K562 (cell line): ENCODE measurements at regions not wholly inside any gene's neighbourhood (a gene's known extent, or its start where the extent isn't known, plus 50 kb on each side); places are given as distances from the start of the nearest gene placed in this dataset.

Experiments used
- ATAC-seq: fragments of 200-7000 bp; cut with Tn5 transposase; 3 replicates; pipeline ENCODE4 v1.9.1; 2020; ENCODE audit warnings: moderate library complexity
- BruUV-seq: library from RNA; stranded (reverse); fragments of 400-500 nt; replicated peaks from 2 replicates; lab custom pipeline; 2021; lab: Mats Ljungman, UMichigan
- CTCF ChIA-PET: fragments of 300-600 bp; formaldehyde crosslinking; extraction: SDS; loops from one replicate; lab custom pipeline; 2021; ENCODE audit warnings: low intra/inter-chr PET ratio; lab: Yijun Ruan, JAX
- POLR2A ChIA-PET: fragments of 300-600, 350-650 bp; sonication (Branson Sonifier 250); formaldehyde crosslinking; extraction: SDS; loops from one replicate; lab custom pipeline; 2021; ENCODE audit warnings: antibody characterized with exemption, inconsistent platforms; lab: Yijun Ruan, JAX
- DNase-seq, 4 experiments: peaks; one replicate each; pipeline versions ENCODE4 v3.0.0 to v3.0.0-alpha.2; 2011 to 2018; ENCODE audit warnings: low spot score in 3 of 4, mixed read lengths in 3 of 4; ENCODE audit errors: extremely low read depth in 1 of 4
- FAIRE-seq: peaks from 2 replicates; lab custom pipeline; 2011; peaks lifted over from hg19 to GRCh38; lab: Jason Lieb, UNC
- H2AFZ ChIP-seq: 2 replicates; pipeline ENCODE4 v1.6.0; 2011; ENCODE audit warnings: low read depth, low read length, control low read depth, inconsistent platforms
- H3K27ac ChIP-seq: fragments of 200-600 bp; 3 replicates; pipeline ENCODE4 v1.8.0; 2011; ENCODE audit warnings: low read depth, mild to moderate bottlenecking, control low read depth, inconsistent platforms, low read length, moderate library complexity, mixed read lengths; ENCODE audit errors: extremely low read depth
- H3K27me3 ChIP-seq, 2 experiments: fragments of 300-600 bp in 1 of 2; 2 replicates in 1 of 2; 3 replicates in 1 of 2; pipeline versions ENCODE4 v1.6.0 to v1.8.0; 2011; ENCODE audit warnings: inconsistent platforms in 2 of 2, low read length in 2 of 2, mild to moderate bottlenecking in 1 of 2, mixed read lengths in 1 of 2, moderate library complexity in 1 of 2; ENCODE audit not compliant: control insufficient read depth in 2 of 2, insufficient read depth in 2 of 2
- H3K36me3 ChIP-seq: fragments of 300-600 bp; 3 replicates; pipeline ENCODE4 v1.8.0; 2011; ENCODE audit warnings: mild to moderate bottlenecking, low read length, inconsistent platforms; ENCODE audit not compliant: control insufficient read depth, insufficient read depth
- H3K4me1 ChIP-seq, 2 experiments: fragments of 200-600 bp in 1 of 2; replicated peaks in 1 of 2; 2 replicates in 1 of 2; 3 replicates in 1 of 2; pipeline versions ENCODE4 v1.5.1 to v1.8.0; 2011; ENCODE audit warnings: inconsistent platforms in 2 of 2, low read length in 2 of 2, mild to moderate bottlenecking in 1 of 2, mixed read lengths in 1 of 2, moderate library complexity in 1 of 2; ENCODE audit not compliant: control insufficient read depth in 2 of 2, insufficient read depth in 2 of 2
- H3K4me2 ChIP-seq: 2 replicates; pipeline ENCODE4 v1.6.1; 2011; ENCODE audit warnings: low read length, control low read depth, inconsistent platforms, mixed read lengths; ENCODE audit not compliant: insufficient read depth
- H3K4me3 ChIP-seq: fragments of 200-600 bp; sonication (generic), shearing (Covaris generic); 2 replicates; pipeline ENCODE4 v1.5.1; 2016; ENCODE audit warnings: control low read depth, inconsistent platforms
- H3K79me2 ChIP-seq: fragments of 200-600 bp; 3 replicates; pipeline ENCODE4 v1.8.0; 2011; ENCODE audit warnings: low read length, inconsistent platforms; ENCODE audit not compliant: control insufficient read depth, insufficient read depth
- H3K9ac ChIP-seq, 2 experiments: 2 replicates each; pipeline versions ENCODE4 v1.6.0 to v1.6.1; 2011; ENCODE audit warnings: low read depth in 2 of 2, low read length in 2 of 2, control low read depth in 1 of 2, inconsistent platforms in 1 of 2, mild to moderate bottlenecking in 1 of 2, mixed read lengths in 1 of 2; ENCODE audit not compliant: insufficient read depth in 1 of 2
- H3K9me1 ChIP-seq: one replicate; pipeline ENCODE4 v1.6.0; 2011; ENCODE audit warnings: inconsistent platforms, mild to moderate bottlenecking, low read length, moderate library complexity; ENCODE audit not compliant: control insufficient read depth, insufficient read depth
- H3K9me3 ChIP-seq: replicated peaks from 2 replicates; pipeline ENCODE4 v1.5.1; 2011; ENCODE audit warnings: low read depth, low read length, inconsistent platforms; ENCODE audit not compliant: control insufficient read depth, insufficient read depth
- H4K20me1 ChIP-seq: replicated peaks from 2 replicates; pipeline ENCODE4 v1.6.1; 2011; ENCODE audit warnings: low read length, inconsistent platforms, mixed read lengths; ENCODE audit not compliant: control insufficient read depth, insufficient read depth
- AFF1 ChIP-seq, 2 experiments: fragments of 450-650 bp; IDR thresholded peaks; 2 replicates each; pipeline ENCODE4 v1.6.1; 2018; ENCODE audit warnings: mild to moderate bottlenecking in 2 of 2, low read depth in 1 of 2; ENCODE audit not compliant: partially characterized antibody in 2 of 2
- CREB1 ChIP-seq, 2 experiments: sonication (generic) in 1 of 2; formaldehyde crosslinking in 1 of 2; IDR thresholded peaks; 2 replicates each; pipeline versions ENCODE4 v1.6.1 to v1.8.0; 2012 to 2022; ENCODE audit warnings: inconsistent platforms in 1 of 2, mild to moderate bottlenecking in 1 of 2, missing genetic modification reagents in 1 of 2, moderate library complexity in 1 of 2
- EZH2 ChIP-seq: IDR thresholded peaks from 2 replicates; pipeline ENCODE4 v1.6.1; 2012; ENCODE audit warnings: low read depth, mild to moderate bottlenecking, inconsistent platforms, low read length, borderline replicate concordance
- FIP1L1 ChIP-seq: fragments of 200-400 bp; formaldehyde crosslinking; IDR thresholded peaks from 2 replicates; pipeline ENCODE4 v1.6.1; 2018; ENCODE audit warnings: mild to moderate bottlenecking, low read depth, low read length; ENCODE audit not compliant: poor library complexity, severe bottlenecking
- HBP1 ChIP-seq: fragments of 450-650 bp; formaldehyde crosslinking; IDR thresholded peaks from 2 replicates; pipeline ENCODE4 v1.4.0; 2022; ENCODE audit warnings: missing genetic modification characterization
- HDGF ChIP-seq: fragments of 450-650 bp; IDR thresholded peaks from 2 replicates; pipeline ENCODE4 v1.6.1; 2016
- HNRNPH1 ChIP-seq: fragments of 200-400 bp; formaldehyde crosslinking; optimal IDR thresholded peaks from 2 replicates; pipeline ENCODE3; 2017; ENCODE audit warnings: low read depth, mild to moderate bottlenecking, low read length, moderate library complexity
- LEF1 ChIP-seq: fragments of 450-650 bp; IDR thresholded peaks from 2 replicates; pipeline ENCODE4 v1.6.1; 2016; ENCODE audit warnings: mild to moderate bottlenecking
- NR2C1 ChIP-seq, 2 experiments: fragments of 450-650 bp; IDR thresholded peaks; 2 replicates each; pipeline ENCODE4 v1.6.1; 2017; ENCODE audit warnings: mild to moderate bottlenecking in 2 of 2, antibody characterized with exemption in 1 of 2, inconsistent platforms in 1 of 2, missing compliant biosample characterization in 1 of 2, missing genetic modification characterization in 1 of 2
- POLR2B ChIP-seq: fragments of 450-650 bp; IDR thresholded peaks from 2 replicates; pipeline ENCODE4 v1.6.1; 2018; ENCODE audit warnings: low read depth; ENCODE audit not compliant: partially characterized antibody
- PTBP1 ChIP-seq: fragments of 200-400 bp; formaldehyde crosslinking; IDR thresholded peaks from 2 replicates; pipeline ENCODE4 v1.6.1; 2017; ENCODE audit warnings: low read depth, low read length
- SMAD4 ChIP-seq: fragments of 250-450 bp; sonication (Bioruptor Pico); conservative IDR thresholded peaks from 2 replicates; pipeline ENCODE4 v1.8.0; 2021; ENCODE audit warnings: inconsistent platforms, mild to moderate bottlenecking, moderate library complexity
- SMARCA4 ChIP-seq: fragments of 450-650 bp; IDR thresholded peaks from 2 replicates; pipeline ENCODE4 v1.6.1; 2016
- TARDBP ChIP-seq: fragments of 450-650 bp; IDR thresholded peaks from 2 replicates; pipeline ENCODE4 v1.6.1; 2016
- ZFP1 ChIP-seq: fragments of 450-650 bp; formaldehyde crosslinking; IDR thresholded peaks from 2 replicates; pipeline ENCODE4 v1.4.0; 2020; ENCODE audit warnings: mild to moderate bottlenecking, mixed read lengths
- ZKSCAN3 ChIP-seq: fragments of 250-450 bp; sonication (Bioruptor Pico); IDR thresholded peaks from 2 replicates; pipeline ENCODE4 v1.4.0; 2020
- ZNF274 ChIP-seq: IDR thresholded peaks from 2 replicates; pipeline ENCODE4 v1.6.1; 2011; ENCODE audit warnings: low read depth, mild to moderate bottlenecking, low read length, moderate library complexity, borderline replicate concordance
- ZNF830 ChIP-seq: fragments of 250-450 bp; sonication (Bioruptor Pico); IDR thresholded peaks from 2 replicates; pipeline ENCODE4 v1.5.0; 2021; ENCODE audit warnings: mild to moderate bottlenecking
- WGBS: fragments of 100-300 bp; shearing (Covaris generic); methylation state at CpG from one replicate; pipeline ENCODE4 v1.1.6; 2016; ENCODE audit warnings: low coverage, mixed read lengths; ENCODE audit not compliant: insufficient coverage; ENCODE audit errors: missing lambda C conversion rate; 5-methylcytosine and 5-hydroxymethylcytosine counted together
- in situ Hi-C: fragments of 300-500 bp; cut with MboI; formaldehyde crosslinking; loops from 4 replicates; pipeline ENCODE4 v1.15.0; 2018; ENCODE audit warnings: inconsistent platforms, mixed read lengths
- intact Hi-C: fragments of 100-400 bp; cut with micrococcal nuclease; formaldehyde crosslinking; loops from 2 replicates; pipeline ENCODE4 v1.14.2; 2022

- TF ChIP-seq SMAD4 (no peak), HBP1 (no peak), FIP1L1 (no peak), HDGF (no peak), ZNF830 (CRISPR knock-in tag) (no peak), HNRNPH1 (no peak)
Measured at GRCh38 chr10:131031346-131031745, 280.2 kb downstream of the TCERG1L start (continued).

GRCh38 chr10:131032329-131033165 lies 279.0 kb downstream of the TCERG1L start:
- FAIRE-seq (no peak), ATAC-seq (no peak), DNase-seq (no peak)
- Histone ChIP-seq H3K27ac (no peak overlapping the region), H3K4me2 (no peak overlapping the region), H3K9me3 (no peaks in the 10 kb centered on the region), H3K36me3 (no peaks in the 10 kb centered on the region), H3K4me1 (no peaks in the 10 kb centered on the region), H3K9ac (no peak overlapping the region), H3K27me3 (peaks cover 0 to 4% of the 10 kb centered on the region in 2 experiments; a peak in 1 of 5 replicates), H4K20me1 (no peaks in the 10 kb centered on the region), H2AFZ (no peak overlapping the region), H3K9me1 (no peaks in the 10 kb centered on the region), H3K79me2 (no peaks in the 10 kb centered on the region), H3K4me3 (no peak overlapping the region)
- no TSS peak for BruUV-seq
- WGBS, result 0% methylated on average over 23 of the region's 26 CpGs
- ChIA-PET POLR2A (no interaction called here), CTCF (no interaction called here)
- in situ Hi-C loops, result no loop called here
- intact Hi-C loops, result no loop called here
- TF ChIP-seq LEF1, result no peak
- no peak for TF ChIP-seq POLR2B
- no peak for TF ChIP-seq AFF1 (IDR thresholded peaks at IDR 0.05; ENCODE audit: low read depth in 1 of 2, partially characterized antibody in 2 of 2)
- TF ChIP-seq HDGF, result no peak
- TF ChIP-seq NR2C1 (IDR thresholded peaks at IDR 0.05), result no peak
- no peak for TF ChIP-seq NR2C1 (tag; IDR thresholded peaks at IDR 0.05)
- no peak for TF ChIP-seq ZNF274
- no peak for TF ChIP-seq SMARCA4
- TF ChIP-seq PTBP1, result no peak
- no peak for TF ChIP-seq CREB1 (IDR thresholded peaks at IDR 0.05)
- no peak for TF ChIP-seq CREB1 (CRISPR knock-in tag; IDR thresholded peaks at IDR 0.05)
- no peak for TF ChIP-seq ZFP1 (CRISPR knock-in tag)
- no peak for TF ChIP-seq ZKSCAN3 (CRISPR knock-in tag)
- no peak for TF ChIP-seq EZH2
- no peak for TF ChIP-seq TARDBP
